A549 (cell line): ENCODE measurements at regions not wholly inside any gene's neighbourhood (a gene's known extent, or its start where the extent isn't known, plus 50 kb on each side); places are given as distances from the start of the nearest gene placed in this dataset.
"Not testable (repeated sequence)": the region's sequence is repeated elsewhere in the genome, so short reads cannot be mapped to it uniquely, and the experiment has no call there.

ENCODE experiments used
- ATAC-seq, 2 experiments: fragments of 200-7000 bp in 1 of 2; fragments of >200 bp in 1 of 2; cut with Nextera tagmentation in 1 of 2; cut with Tn5 transposase in 1 of 2; 3 replicates each; pipeline versions ENCODE4 v1.8.0 to v1.9.1; 2018 to 2020; ENCODE audit warnings: mild to moderate bottlenecking in 1 of 2, moderate library complexity in 1 of 2
- CTCF ChIA-PET: fragments of 300-600 bp; sonication (Branson Sonifier 250); formaldehyde crosslinking; extraction: SDS; loops from one replicate; lab custom pipeline; 2021; ENCODE audit warnings: antibody characterized with exemption, inconsistent platforms; lab: Yijun Ruan, JAX
- POLR2A ChIA-PET: fragments of 350-600 bp; formaldehyde crosslinking; extraction: SDS; loops from one replicate; lab custom pipeline; 2021; ENCODE audit warnings: antibody characterized with exemption, inconsistent platforms; lab: Yijun Ruan, JAX
- DNase-seq, 2 experiments: peaks; one replicate each; pipeline versions ENCODE4 v3.0.0 to v3.0.0-alpha.2; 2011 to 2016; ENCODE audit warnings: low read depth in 1 of 2, low spot score in 1 of 2
- FAIRE-seq: peaks from 2 replicates; lab custom pipeline; 2011; peaks lifted over from hg19 to GRCh38; lab: Jason Lieb, UNC
- H3K27ac ChIP-seq, 2 experiments: fragments of >200 bp; sonication (Bioruptor Twin); formaldehyde crosslinking; 3 replicates each; pipeline ENCODE4 v1.5.1; 2016 to 2017
- H3K4me1 ChIP-seq: fragments of >200 bp; sonication (Bioruptor Twin); formaldehyde crosslinking; 3 replicates; pipeline ENCODE4 v1.6.1; 2016
- H3K4me2 ChIP-seq: fragments of >200 bp; sonication (Bioruptor Twin); formaldehyde crosslinking; 3 replicates; pipeline ENCODE4 v1.6.1; 2016
- H3K4me3 ChIP-seq: fragments of >200 bp; sonication (Bioruptor Twin); formaldehyde crosslinking; 3 replicates; pipeline ENCODE4 v1.5.1; 2016
- H3K9me3 ChIP-seq: fragments of >200 bp; sonication (Bioruptor Twin); formaldehyde crosslinking; 3 replicates; pipeline ENCODE4 v1.6.1; 2016
- CBX2 ChIP-seq: fragments of 200-600 bp; sonication (generic); IDR thresholded peaks from 2 replicates; pipeline ENCODE4 v1.6.1; 2016; ENCODE audit warnings: low read depth, mild to moderate bottlenecking, borderline replicate concordance
- CBX8 ChIP-seq: fragments of 200-600 bp; sonication (generic); IDR thresholded peaks from 2 replicates; pipeline ENCODE4 v1.6.1; 2016
- CEBPB ChIP-seq, 2 experiments: fragments of >200 bp in 1 of 2; sonication (Bioruptor Twin) in 1 of 2; formaldehyde crosslinking in 1 of 2; IDR thresholded peaks; 2 replicates each; pipeline ENCODE4 v1.6.1; 2012 to 2016
- CHD2 ChIP-seq: fragments of 150-350 bp; IDR thresholded peaks from 2 replicates; pipeline ENCODE4 v1.6.1; 2014; ENCODE audit warnings: low read length; ENCODE audit not compliant: partially characterized antibody
- EHF ChIP-seq: fragments of 250-450 bp; sonication (Bioruptor Pico); IDR thresholded peaks from 2 replicates; pipeline ENCODE4 v1.5.0; 2020; ENCODE audit warnings: mild to moderate bottlenecking
- ESRRA ChIP-seq: fragments of 150-350 bp; IDR thresholded peaks from 2 replicates; pipeline ENCODE4 v1.6.1; 2014; ENCODE audit warnings: mild to moderate bottlenecking, low read length, borderline replicate concordance
- FOSB ChIP-seq: fragments of 250-450 bp; sonication (Bioruptor Pico); IDR thresholded peaks from 2 replicates; pipeline ENCODE4 v1.5.0; 2020; ENCODE audit warnings: mild to moderate bottlenecking, moderate library complexity
- HEYL ChIP-seq: fragments of 250-450 bp; sonication (Bioruptor Pico); IDR thresholded peaks from 2 replicates; pipeline ENCODE4 v1.8.0; 2021; ENCODE audit warnings: mild to moderate bottlenecking, moderate library complexity
- HOXB5 ChIP-seq: fragments of 250-450 bp; sonication (Bioruptor Pico); IDR thresholded peaks from 2 replicates; pipeline ENCODE4 v1.5.0; 2020; ENCODE audit warnings: mild to moderate bottlenecking, moderate library complexity
- JUN ChIP-seq, 2 experiments: fragments of >200 bp; sonication (Bioruptor Twin); formaldehyde crosslinking; IDR thresholded peaks; 2 replicates in 1 of 2; 3 replicates in 1 of 2; pipeline ENCODE4 v1.6.1; 2016 to 2017
- JUNB ChIP-seq: fragments of >200 bp; sonication (Bioruptor Twin); formaldehyde crosslinking; IDR thresholded peaks from 2 replicates; pipeline ENCODE4 v1.6.1; 2016
- MAFK ChIP-seq: fragments of 450-650 bp; IDR thresholded peaks from 2 replicates; pipeline ENCODE4 v1.6.1; 2014; ENCODE audit not compliant: partially characterized antibody
- MAZ ChIP-seq: fragments of 150-350 bp; IDR thresholded peaks from 2 replicates; pipeline ENCODE4 v1.6.1; 2014; ENCODE audit warnings: antibody characterized with exemption, low read depth, low read length, borderline replicate concordance
- NPAS2 ChIP-seq: fragments of 250-450 bp; sonication (Bioruptor Pico); IDR thresholded peaks from 2 replicates; pipeline ENCODE4 v1.8.0; 2022; ENCODE audit warnings: mild to moderate bottlenecking, moderate library complexity, borderline replicate concordance
- RAD21 ChIP-seq, 2 experiments: fragments of >200 bp in 1 of 2; sonication (Bioruptor Twin) in 1 of 2; formaldehyde crosslinking in 1 of 2; IDR thresholded peaks in 1 of 2; conservative IDR thresholded peaks in 1 of 2; 2 replicates in 1 of 2; 3 replicates in 1 of 2; pipeline ENCODE4 v1.6.1; 2012 to 2018; ENCODE audit warnings: inconsistent platforms in 1 of 2
- RARB ChIP-seq: fragments of 250-450 bp; sonication (Bioruptor Pico); IDR thresholded peaks from 2 replicates; pipeline ENCODE4 v1.8.0; 2021; ENCODE audit warnings: mild to moderate bottlenecking, moderate library complexity
- RCOR1 ChIP-seq: fragments of 150-350 bp; IDR thresholded peaks from 2 replicates; pipeline ENCODE4 v1.6.1; 2014; ENCODE audit warnings: antibody characterized with exemption, low read length, low read depth
- RNF2 ChIP-seq: fragments of 200-600 bp; sonication (generic); IDR thresholded peaks from 2 replicates; pipeline ENCODE4 v1.6.1; 2016; ENCODE audit warnings: low read depth, mild to moderate bottlenecking, antibody characterized with exemption, moderate library complexity, borderline replicate concordance
- TP53 ChIP-seq: fragments of 250-450 bp; sonication (Bioruptor Pico); IDR thresholded peaks from 2 replicates; pipeline ENCODE4 v1.5.0; 2021; ENCODE audit warnings: mild to moderate bottlenecking, moderate library complexity
- ZNF302 ChIP-seq: fragments of 250-450 bp; sonication (Bioruptor Pico); IDR thresholded peaks from 2 replicates; pipeline ENCODE4 v1.9.0; 2021; ENCODE audit warnings: inconsistent platforms, mild to moderate bottlenecking, moderate library complexity
- ZSCAN20 ChIP-seq: fragments of 250-450 bp; sonication (Bioruptor Pico); IDR thresholded peaks from 2 replicates; pipeline ENCODE4 v1.8.0; 2022; ENCODE audit warnings: mild to moderate bottlenecking, moderate library complexity
- WGBS: methylation state at CpG from one replicate; pipeline ENCODE4 v1.1.6; 2017; ENCODE audit errors: missing lambda C conversion rate; 5-methylcytosine and 5-hydroxymethylcytosine counted together
- TF ChIP-seq, protein P1 (sequence below): fragments of 150-350 bp; IDR thresholded peaks from 2 replicates; pipeline ENCODE4 v1.6.1; 2014; ENCODE audit warnings: low read depth, mild to moderate bottlenecking, low read length
- TF ChIP-seq, protein P2 (sequence below): fragments of 450-650 bp; IDR thresholded peaks from 2 replicates; pipeline ENCODE4 v1.6.1; 2014; ENCODE audit warnings: antibody characterized with exemption
- TF ChIP-seq, protein P3 (sequence below): fragments of >200 bp; sonication (Bioruptor Twin); formaldehyde crosslinking; IDR thresholded peaks from 3 replicates; pipeline ENCODE4 v1.5.1; 2016

DNA sequence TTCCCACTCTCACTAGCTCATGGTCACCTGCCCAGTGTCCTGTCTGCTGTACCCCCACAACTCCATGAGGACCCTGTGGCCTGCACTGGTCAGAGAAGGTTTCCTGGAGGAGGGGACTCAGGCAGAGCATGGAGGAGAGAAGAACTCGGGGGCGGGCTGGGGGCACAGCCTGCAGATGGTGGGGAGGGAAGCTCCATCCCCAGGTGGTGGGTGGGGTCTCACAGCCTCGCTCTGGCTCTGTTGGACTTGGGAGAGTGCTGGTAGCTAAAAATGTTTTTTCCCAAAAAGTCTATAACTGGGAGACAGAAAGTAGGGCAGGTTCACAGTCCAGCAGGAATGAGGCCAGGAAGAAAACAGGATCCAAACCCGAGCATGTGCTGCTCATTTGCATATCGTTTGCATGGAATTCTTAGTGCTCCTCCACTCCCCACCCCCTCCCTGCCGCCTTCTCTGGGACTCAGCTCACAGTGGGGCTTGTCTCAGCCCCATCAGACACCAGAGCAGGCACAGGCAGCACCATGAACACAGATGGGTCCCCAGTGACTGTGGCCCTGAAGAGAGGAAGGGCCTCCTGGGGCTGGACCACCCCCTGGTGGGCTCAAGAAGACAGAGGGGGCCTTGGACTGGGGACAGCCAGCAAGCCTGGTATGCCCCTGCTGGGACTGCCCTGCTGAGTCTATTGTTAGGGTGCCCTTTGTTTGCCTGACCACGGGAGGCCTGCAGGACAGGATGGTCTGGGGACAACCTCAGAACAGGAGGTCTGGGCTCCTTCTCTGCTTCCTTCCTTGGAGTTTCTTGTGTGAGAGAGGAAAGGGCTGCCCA lies 67.0 kb upstream of the SFSWAP start:
- no peak overlapping the region for H3K4me3 ChIP-seq
- no peaks in the 10 kb centered on the region for H3K9me3 ChIP-seq
- H3K27ac ChIP-seq: no peak overlapping the region
- ChIA-PET CTCF (no interaction called here), POLR2A (no interaction called here)
- WGBS: 10% methylated on average over 6 of the region's 7 CpGs
- H3K4me1 ChIP-seq: no peaks in the 10 kb centered on the region
- ATAC-seq (no peak), DNase-seq (no peak), FAIRE-seq (no peak)
- H3K4me2 ChIP-seq: no peak overlapping the region
- TF ChIP-seq FOSB (CRISPR knock-in tag) (no peak), MAZ (no peak), RAD21 (conservative IDR thresholded peaks at IDR 0.05 in 1 of 2, IDR thresholded peaks at IDR 0.05 in 1 of 2) (no peak), CBX2 (no peak), JUNB (no peak), RARB (CRISPR knock-in tag) (no peak), CBX8 (no peak), MAFK (no peak), JUN (IDR thresholded peaks at IDR 0.05) (no peak), EHF (CRISPR knock-in tag) (no peak), NPAS2 (CRISPR knock-in tag) (no peak), ZSCAN20 (CRISPR knock-in tag) (no peak), TP53 (CRISPR knock-in tag) (no peak), RCOR1 (no peak)
- TF ChIP-seq, protein P1, sequence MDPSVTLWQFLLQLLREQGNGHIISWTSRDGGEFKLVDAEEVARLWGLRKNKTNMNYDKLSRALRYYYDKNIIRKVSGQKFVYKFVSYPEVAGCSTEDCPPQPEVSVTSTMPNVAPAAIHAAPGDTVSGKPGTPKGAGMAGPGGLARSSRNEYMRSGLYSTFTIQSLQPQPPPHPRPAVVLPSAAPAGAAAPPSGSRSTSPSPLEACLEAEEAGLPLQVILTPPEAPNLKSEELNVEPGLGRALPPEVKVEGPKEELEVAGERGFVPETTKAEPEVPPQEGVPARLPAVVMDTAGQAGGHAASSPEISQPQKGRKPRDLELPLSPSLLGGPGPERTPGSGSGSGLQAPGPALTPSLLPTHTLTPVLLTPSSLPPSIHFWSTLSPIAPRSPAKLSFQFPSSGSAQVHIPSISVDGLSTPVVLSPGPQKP: no peak

DNA sequence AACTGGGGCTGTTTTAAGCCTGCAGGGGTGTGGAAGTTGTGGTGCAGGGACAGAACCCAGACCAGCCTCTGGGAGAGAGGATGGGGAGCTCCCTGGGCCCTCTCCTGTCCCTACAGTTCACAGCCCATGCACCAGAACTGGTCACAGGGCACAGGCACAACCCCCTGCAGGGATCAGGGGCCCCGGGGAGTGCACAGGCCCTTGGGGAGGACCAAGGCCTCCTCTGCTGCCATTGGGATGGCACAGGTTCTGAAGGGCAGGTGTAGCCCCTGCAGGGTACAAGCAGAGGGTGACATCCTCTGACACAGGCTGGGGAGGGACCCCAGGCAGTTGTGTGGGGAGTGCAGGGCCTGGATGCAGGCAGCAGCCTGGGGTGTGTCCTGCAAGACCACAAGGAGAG lies 66.4 kb upstream of the SFSWAP start:
- DNase-seq: no peak
- Histone ChIP-seq H3K4me2 (no peak overlapping the region), H3K4me1 (no peaks in the 10 kb centered on the region)
- TF ChIP-seq, protein P2, sequence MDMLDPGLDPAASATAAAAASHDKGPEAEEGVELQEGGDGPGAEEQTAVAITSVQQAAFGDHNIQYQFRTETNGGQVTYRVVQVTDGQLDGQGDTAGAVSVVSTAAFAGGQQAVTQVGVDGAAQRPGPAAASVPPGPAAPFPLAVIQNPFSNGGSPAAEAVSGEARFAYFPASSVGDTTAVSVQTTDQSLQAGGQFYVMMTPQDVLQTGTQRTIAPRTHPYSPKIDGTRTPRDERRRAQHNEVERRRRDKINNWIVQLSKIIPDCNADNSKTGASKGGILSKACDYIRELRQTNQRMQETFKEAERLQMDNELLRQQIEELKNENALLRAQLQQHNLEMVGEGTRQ: no peak
- TF ChIP-seq RNF2 (no peak), CEBPB (IDR thresholded peaks at IDR 0.05) (no peak), ESRRA (no peak), ZNF302 (no peak), CHD2 (no peak), HOXB5 (CRISPR knock-in tag) (no peak), MAZ (no peak), HEYL (CRISPR knock-in tag) (no peak), CBX2 (no peak), CBX8 (no peak)
- TF ChIP-seq, protein P3, sequence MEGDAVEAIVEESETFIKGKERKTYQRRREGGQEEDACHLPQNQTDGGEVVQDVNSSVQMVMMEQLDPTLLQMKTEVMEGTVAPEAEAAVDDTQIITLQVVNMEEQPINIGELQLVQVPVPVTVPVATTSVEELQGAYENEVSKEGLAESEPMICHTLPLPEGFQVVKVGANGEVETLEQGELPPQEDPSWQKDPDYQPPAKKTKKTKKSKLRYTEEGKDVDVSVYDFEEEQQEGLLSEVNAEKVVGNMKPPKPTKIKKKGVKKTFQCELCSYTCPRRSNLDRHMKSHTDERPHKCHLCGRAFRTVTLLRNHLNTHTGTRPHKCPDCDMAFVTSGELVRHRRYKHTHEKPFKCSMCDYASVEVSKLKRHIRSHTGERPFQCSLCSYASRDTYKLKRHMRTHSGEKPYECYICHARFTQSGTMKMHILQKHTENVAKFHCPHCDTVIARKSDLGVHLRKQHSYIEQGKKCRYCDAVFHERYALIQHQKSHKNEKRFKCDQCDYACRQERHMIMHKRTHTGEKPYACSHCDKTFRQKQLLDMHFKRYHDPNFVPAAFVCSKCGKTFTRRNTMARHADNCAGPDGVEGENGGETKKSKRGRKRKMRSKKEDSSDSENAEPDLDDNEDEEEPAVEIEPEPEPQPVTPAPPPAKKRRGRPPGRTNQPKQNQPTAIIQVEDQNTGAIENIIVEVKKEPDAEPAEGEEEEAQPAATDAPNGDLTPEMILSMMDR: no peak
- TF ChIP-seq, all 56 proteins: peak for 0
- ChIA-PET POLR2A (no interaction called here), CTCF (no interaction called here)
- Histone ChIP-seq H3K9me3 (no peaks in the 10 kb centered on the region), H3K4me3 (no peak overlapping the region), H3K27ac (no peak overlapping the region)
- WGBS: 25% methylated on average over 1 of the region's 1 CpG
- FAIRE-seq (no peak), ATAC-seq (no peak)

DNA sequence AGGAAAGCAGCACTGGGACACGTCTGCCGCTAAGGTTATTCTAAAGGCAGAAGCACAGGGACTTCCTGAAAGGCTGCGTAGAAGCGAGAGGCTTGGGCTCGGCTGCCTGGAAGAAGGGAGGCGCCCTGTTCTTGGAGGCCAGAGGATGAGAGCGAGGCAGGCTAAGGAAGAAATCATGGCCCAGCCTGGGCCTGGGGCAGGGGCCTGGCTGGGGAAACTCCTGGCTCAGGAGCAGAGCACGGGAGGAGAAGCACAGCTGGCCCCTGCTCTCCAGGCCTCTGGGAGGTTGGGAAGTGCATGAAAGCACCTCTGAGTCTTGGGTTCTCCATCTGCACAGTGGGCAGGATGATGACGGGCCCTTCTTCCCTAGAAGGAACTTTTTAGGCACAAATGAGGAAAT lies 66.0 kb upstream of the SFSWAP start:
- CTCF ChIA-PET, H3K9me3 ChIP-seq, FAIRE-seq, DNase-seq, H3K4me3 ChIP-seq, H3K27ac ChIP-seq, H3K4me1 ChIP-seq, POLR2A ChIA-PET, ATAC-seq, H3K4me2 ChIP-seq: not testable (repeated sequence)
- WGBS: 53% methylated on average over 8 of the region's 9 CpGs

DNA sequence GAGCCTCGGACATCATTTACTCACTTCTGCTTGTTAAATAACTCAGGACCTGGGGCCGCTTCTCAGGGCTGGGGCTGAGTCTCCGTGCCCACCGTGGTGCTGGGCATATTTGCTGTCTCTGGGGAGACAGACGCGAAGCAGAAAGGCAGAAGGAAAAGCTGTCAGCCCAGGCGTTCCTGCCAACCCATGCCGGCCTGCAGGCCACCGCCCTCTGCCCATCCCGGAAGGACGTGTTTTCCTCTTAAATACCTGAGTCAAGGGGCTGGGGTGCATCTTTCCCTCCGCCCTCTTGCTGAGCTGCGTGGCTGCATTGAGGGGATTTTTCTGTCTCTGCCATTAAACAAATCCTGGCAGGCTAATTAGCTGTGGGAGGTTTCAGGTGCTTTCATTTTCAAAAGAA lies 65.3 kb upstream of the SFSWAP start:
- H3K4me1 ChIP-seq, CTCF ChIA-PET, H3K4me3 ChIP-seq, H3K27ac ChIP-seq, DNase-seq, FAIRE-seq, POLR2A ChIA-PET, H3K4me2 ChIP-seq, H3K9me3 ChIP-seq, ATAC-seq: not testable (repeated sequence)
- WGBS: 52% methylated on average over 12 of the region's 13 CpGs
